ENCODE measurements at regions not wholly inside any gene's neighbourhood (a gene's known extent, or its start where the extent isn't known, plus 50 kb on each side); places are given as distances from the start of the nearest gene placed in this dataset.
"Not testable (repeated sequence)": the region's sequence is repeated elsewhere in the genome, so short reads cannot be mapped to it uniquely, and the experiment has no call there.

DNA sequence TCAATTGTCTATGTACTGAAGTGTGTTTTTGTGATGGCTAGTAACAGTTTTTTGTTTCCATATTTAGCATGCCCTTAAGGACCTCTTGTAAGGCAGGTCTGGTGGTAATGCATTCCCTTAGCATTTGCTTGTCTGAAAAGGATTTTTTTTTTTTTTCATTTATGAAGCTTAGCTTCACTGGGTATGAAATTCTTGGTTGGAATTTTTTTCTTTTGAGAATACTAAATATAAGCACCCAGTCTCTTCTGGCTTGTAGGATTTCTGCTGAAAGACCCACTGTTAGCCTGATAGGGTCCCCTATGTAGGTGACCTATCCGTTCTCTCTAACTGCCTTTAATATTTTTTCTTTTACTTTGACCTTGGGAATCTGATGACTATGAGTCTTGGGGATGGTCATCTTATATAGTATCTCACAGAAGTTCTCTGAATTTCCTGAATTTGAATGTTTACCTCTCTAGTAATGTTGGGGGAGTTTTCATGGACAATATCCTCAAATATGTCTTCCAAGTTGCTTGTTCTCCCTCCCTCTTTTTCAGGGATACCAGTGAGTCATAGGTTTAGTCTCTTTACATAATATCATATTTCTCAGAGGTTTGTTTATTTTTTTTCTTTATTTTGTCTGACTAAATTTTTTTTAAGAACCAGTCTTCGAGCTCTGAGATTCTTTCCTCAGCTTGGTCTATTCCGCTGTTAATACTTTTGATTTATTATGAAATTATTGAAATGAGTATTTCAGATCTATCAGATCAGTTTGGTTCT lies 157.1 kb upstream of the PGRMC2 start:
- peaks cover 4% of the 10 kb centered on the region for H3K27me3 Mint-ChIP-seq (ENCODE audit: low read depth)
- peaks cover 41% of the 10 kb centered on the region for H3K9me3 Mint-ChIP-seq
- no peak overlapping the region for H3K27ac Mint-ChIP-seq
- no peaks in the 10 kb centered on the region for H3K4me1 Mint-ChIP-seq
- no peak overlapping the region for H3K4me3 Mint-ChIP-seq
- no peak for TF ChIP-seq CTCF (IDR thresholded peaks at IDR 0.05; ENCODE audit: unreplicated experiment in 3 of 3)
- peaks cover 13% of the 10 kb centered on the region for H3K36me3 Mint-ChIP-seq (ENCODE audit: low read depth)

GRCh38 chr4:128440923-128441322 lies 153.3 kb upstream of the PGRMC2 start:
- no peak overlapping the region for H3K27ac Mint-ChIP-seq
- peaks cover 69% of the 10 kb centered on the region for H3K9me3 Mint-ChIP-seq
- no peaks in the 10 kb centered on the region for H3K27me3 Mint-ChIP-seq (ENCODE audit: low read depth)
- H3K4me1 Mint-ChIP-seq, result no peaks in the 10 kb centered on the region
- H3K36me3 Mint-ChIP-seq (ENCODE audit: low read depth), result peaks cover 14% of the 10 kb centered on the region
- no peak for TF ChIP-seq CTCF (IDR thresholded peaks at IDR 0.05; ENCODE audit: unreplicated experiment in 3 of 3)
- no peak overlapping the region for H3K4me3 Mint-ChIP-seq

- H3K27ac Mint-ChIP-seq; H3K4me1 Mint-ChIP-seq; H3K27me3 Mint-ChIP-seq (ENCODE audit: low read depth); H3K4me3 Mint-ChIP-seq; H3K36me3 Mint-ChIP-seq (ENCODE audit: low read depth): not testable (repeated sequence)
- H3K9me3 Mint-ChIP-seq, result peaks cover 56% of the 10 kb centered on the region
These were observed 149.4 kb upstream of the PGRMC2 start for GRCh38 chr4:128437023-128437422.

GRCh38 chr4:128429023-128429613 lies 141.5 kb upstream of the PGRMC2 start:
- H3K36me3 Mint-ChIP-seq (ENCODE audit: low read depth); H3K27me3 Mint-ChIP-seq (ENCODE audit: low read depth); H3K4me1 Mint-ChIP-seq; H3K27ac Mint-ChIP-seq; H3K4me3 Mint-ChIP-seq: not testable (repeated sequence)
- peaks cover 16% of the 10 kb centered on the region for H3K9me3 Mint-ChIP-seq

DNA sequence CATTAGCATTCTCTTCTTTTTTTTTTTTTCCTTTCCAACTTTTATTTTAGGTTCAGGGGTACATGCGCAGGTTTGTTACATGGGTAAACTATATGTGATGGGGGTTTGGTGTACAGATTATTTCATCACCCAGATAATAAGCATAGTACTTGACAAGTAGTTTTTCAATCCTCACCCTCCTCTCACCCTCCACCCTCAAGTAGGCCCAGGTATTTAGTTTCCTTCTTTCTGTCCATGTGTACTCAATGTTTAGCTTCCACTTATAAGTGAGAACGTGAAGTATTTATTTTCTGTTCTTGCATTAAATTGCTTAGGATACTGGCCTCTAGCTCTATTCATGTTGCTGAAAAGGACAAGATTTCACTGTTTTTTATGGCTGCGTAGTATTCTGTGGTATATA lies 140.8 kb upstream of the PGRMC2 start:
- no peaks in the 10 kb centered on the region for H3K27me3 Mint-ChIP-seq (ENCODE audit: low read depth)
- H3K4me1 Mint-ChIP-seq, result no peaks in the 10 kb centered on the region
- no peak for TF ChIP-seq CTCF (IDR thresholded peaks at IDR 0.05; ENCODE audit: unreplicated experiment in 3 of 3)
- H3K9me3 Mint-ChIP-seq, result peaks cover 13% of the 10 kb centered on the region
- H3K27ac Mint-ChIP-seq, result no peak overlapping the region
- no peak overlapping the region for H3K4me3 Mint-ChIP-seq
- no peaks in the 10 kb centered on the region for H3K36me3 Mint-ChIP-seq (ENCODE audit: low read depth)

GRCh38 chr4:128427832-128428366 lies 140.3 kb upstream of the PGRMC2 start:
- no peak overlapping the region for H3K27ac Mint-ChIP-seq
- no peaks in the 10 kb centered on the region for H3K27me3 Mint-ChIP-seq (ENCODE audit: low read depth)
- H3K4me1 Mint-ChIP-seq, result no peaks in the 10 kb centered on the region
- peaks cover 13% of the 10 kb centered on the region for H3K9me3 Mint-ChIP-seq
- no peak overlapping the region for H3K4me3 Mint-ChIP-seq
- H3K36me3 Mint-ChIP-seq (ENCODE audit: low read depth), result no peaks in the 10 kb centered on the region
- no peak for TF ChIP-seq CTCF (IDR thresholded peaks at IDR 0.05; ENCODE audit: unreplicated experiment in 3 of 3)
